Trophoblast cell (in vitro differentiated cells and primary cell): ENCODE measurements at regions not wholly inside any gene's neighbourhood (a gene's known extent, or its start where the extent isn't known, plus 50 kb on each side); places are given as distances from the start of the nearest gene placed in this dataset.
"Not testable (repeated sequence)": the region's sequence is repeated elsewhere in the genome, so short reads cannot be mapped to it uniquely, and the experiment has no call there.

Experiments used
- DNase-seq, 2 donors: peaks; one replicate each; pipeline ENCODE4 v3.0.0-alpha.2; 2016
- H2AFZ ChIP-seq: 2 replicates; pipeline ENCODE4 v1.6.1; 2013; ENCODE audit warnings: low read length, moderate library complexity, mild to moderate bottlenecking; ENCODE audit not compliant: insufficient read depth, poor library complexity
- H2AK5ac ChIP-seq: 2 replicates; pipeline ENCODE4 v1.6.1; 2013; ENCODE audit warnings: mild to moderate bottlenecking, low read length
- H2BK120ac ChIP-seq: 2 replicates; pipeline ENCODE4 v1.6.1; 2013; ENCODE audit warnings: low read length, mild to moderate bottlenecking, moderate library complexity; ENCODE audit not compliant: insufficient read depth, poor library complexity
- H2BK12ac ChIP-seq: 2 replicates; pipeline ENCODE4 v1.6.1; 2013; ENCODE audit warnings: mild to moderate bottlenecking, low read length, moderate library complexity
- H2BK5ac ChIP-seq: 2 replicates; pipeline ENCODE4 v1.6.1; 2013; ENCODE audit warnings: low read length, low read depth, moderate library complexity, mild to moderate bottlenecking; ENCODE audit not compliant: poor library complexity
- H3K14ac ChIP-seq: 2 replicates; pipeline ENCODE4 v1.6.1; 2013; ENCODE audit warnings: mild to moderate bottlenecking, low read length
- H3K18ac ChIP-seq: 2 replicates; pipeline ENCODE4 v1.6.1; 2013; ENCODE audit warnings: mild to moderate bottlenecking, low read length
- H3K23ac ChIP-seq: 2 replicates; pipeline ENCODE4 v1.6.1; 2013; ENCODE audit warnings: low read length
- H3K27ac ChIP-seq: 2 replicates; pipeline ENCODE4 v1.5.1; 2013; ENCODE audit warnings: low read depth, mild to moderate bottlenecking, inconsistent platforms, low read length, moderate library complexity
- H3K27me3 ChIP-seq: 2 replicates; pipeline ENCODE4 v1.6.1; 2013; ENCODE audit warnings: inconsistent platforms, mild to moderate bottlenecking, low read length, moderate library complexity; ENCODE audit not compliant: insufficient read depth
- H3K36me3 ChIP-seq, 2 experiments: 1 replicate in 1 of 2; 2 replicates in 1 of 2; pipeline ENCODE4 v1.6.1; 2013; ENCODE audit warnings: low read length in 2 of 2, mild to moderate bottlenecking in 2 of 2, moderate library complexity in 1 of 2; ENCODE audit not compliant: insufficient read depth in 2 of 2, control insufficient read depth in 1 of 2
- H3K4ac ChIP-seq: 2 replicates; pipeline ENCODE4 v1.6.1; 2013; ENCODE audit warnings: low read depth, mild to moderate bottlenecking, low read length, moderate library complexity
- H3K4me1 ChIP-seq, 2 experiments: 1 replicate in 1 of 2; 2 replicates in 1 of 2; pipeline ENCODE4 v1.6.1; 2013; ENCODE audit warnings: low read length in 2 of 2, mild to moderate bottlenecking in 2 of 2, moderate library complexity in 1 of 2; ENCODE audit not compliant: insufficient read depth in 2 of 2, control insufficient read depth in 1 of 2
- H3K4me2 ChIP-seq: 2 replicates; pipeline ENCODE4 v1.6.1; 2013; ENCODE audit warnings: inconsistent platforms, mild to moderate bottlenecking, low read length, moderate library complexity
- H3K4me3 ChIP-seq: 2 replicates; pipeline ENCODE4 v1.5.1; 2013; ENCODE audit warnings: mild to moderate bottlenecking, low read depth, low read length, inconsistent platforms
- H3K79me1 ChIP-seq: one replicate; pipeline ENCODE4 v1.6.1; 2013; ENCODE audit warnings: low read length
- H3K79me2 ChIP-seq: 2 replicates; pipeline ENCODE4 v1.6.1; 2013; ENCODE audit warnings: low read length, mild to moderate bottlenecking; ENCODE audit not compliant: control insufficient read depth, insufficient read depth, poor library complexity
- H3K9ac ChIP-seq: 2 replicates; pipeline ENCODE4 v1.6.1; 2013; ENCODE audit warnings: mild to moderate bottlenecking, low read length
- H3K9me3 ChIP-seq: 2 replicates; pipeline ENCODE4 v1.6.1; 2013; ENCODE audit warnings: low read depth, mild to moderate bottlenecking, control low read depth, inconsistent platforms, low read length; ENCODE audit not compliant: insufficient read depth
- H4K12ac ChIP-seq: 2 replicates; pipeline ENCODE4 v1.6.1; 2013; ENCODE audit warnings: low read depth, mild to moderate bottlenecking, low read length, moderate library complexity
- H4K8ac ChIP-seq: 2 replicates; pipeline ENCODE4 v1.6.1; 2013; ENCODE audit warnings: low read depth, mild to moderate bottlenecking, low read length, moderate library complexity
- H4K91ac ChIP-seq: one replicate; pipeline ENCODE4 v1.6.1; 2013; ENCODE audit warnings: low read depth, mild to moderate bottlenecking, low read length, moderate library complexity
- WGBS: extraction: QIAGEN DNeasy Blood & Tissue Kit; methylation state at CpG from one replicate; pipeline ENCODE4 v1.1.7; 2013; ENCODE audit warnings: missing lambda C conversion rate; ENCODE audit not compliant: insufficient read length, insufficient coverage; ENCODE audit errors: extremely low coverage; 5-methylcytosine and 5-hydroxymethylcytosine counted together

GRCh38 chr2:91508816-91509215, 2817.3 kb downstream of the RPIA start:
- not testable (repeated sequence) for H3K79me2 ChIP-seq, H4K91ac ChIP-seq, H3K36me3 ChIP-seq, H2BK5ac ChIP-seq, H3K4ac ChIP-seq, H3K18ac ChIP-seq, H3K4me3 ChIP-seq, H3K27ac ChIP-seq, H3K79me1 ChIP-seq, H3K14ac ChIP-seq, H3K23ac ChIP-seq, H4K8ac ChIP-seq, H3K9me3 ChIP-seq, H2BK120ac ChIP-seq, H3K27me3 ChIP-seq, H4K12ac ChIP-seq, H2AK5ac ChIP-seq, DNase-seq, H3K4me2 ChIP-seq, H2AFZ ChIP-seq, H3K4me1 ChIP-seq, H3K9ac ChIP-seq, H2BK12ac ChIP-seq
- WGBS: no CpG with 5 or more reads among the region's 4 CpGs

GRCh38 chr2:91509276-91509675, 2817.8 kb downstream of the RPIA start:
- not testable (repeated sequence) for H2AFZ ChIP-seq, H3K79me2 ChIP-seq, H3K4me3 ChIP-seq, H3K36me3 ChIP-seq, H3K9ac ChIP-seq, H4K12ac ChIP-seq, H3K18ac ChIP-seq, DNase-seq, H3K4ac ChIP-seq, H3K4me1 ChIP-seq, H2BK12ac ChIP-seq, H3K23ac ChIP-seq, H2AK5ac ChIP-seq, H2BK120ac ChIP-seq, H3K4me2 ChIP-seq, H2BK5ac ChIP-seq, H3K27me3 ChIP-seq, H3K14ac ChIP-seq, H3K27ac ChIP-seq, H4K8ac ChIP-seq, H4K91ac ChIP-seq, H3K79me1 ChIP-seq, H3K9me3 ChIP-seq
- WGBS: no CpG with 5 or more reads among the region's 4 CpGs

GRCh38 chr2:91511166-91511565, 2819.7 kb downstream of the RPIA start:
- H3K9me3 ChIP-seq, H3K79me2 ChIP-seq, H3K18ac ChIP-seq, H2AK5ac ChIP-seq, H4K12ac ChIP-seq, H3K4me3 ChIP-seq, H3K4me1 ChIP-seq, H4K8ac ChIP-seq, H2BK120ac ChIP-seq, H2AFZ ChIP-seq, H4K91ac ChIP-seq, H3K9ac ChIP-seq, H3K27ac ChIP-seq, H3K79me1 ChIP-seq, H3K4ac ChIP-seq, H2BK5ac ChIP-seq, H2BK12ac ChIP-seq, H3K14ac ChIP-seq, H3K27me3 ChIP-seq, H3K36me3 ChIP-seq, H3K23ac ChIP-seq, H3K4me2 ChIP-seq, DNase-seq: not testable (repeated sequence)
- no CpG with 5 or more reads among the region's 2 CpGs for WGBS

GRCh38 chr2:91515966-91516365, 2824.5 kb downstream of the RPIA start:
- not testable (repeated sequence) for H4K8ac ChIP-seq, H4K12ac ChIP-seq, H3K4ac ChIP-seq, H2BK5ac ChIP-seq, H3K18ac ChIP-seq, H3K79me2 ChIP-seq, H3K14ac ChIP-seq, H3K9ac ChIP-seq, H3K4me2 ChIP-seq, DNase-seq, H2BK120ac ChIP-seq, H2AFZ ChIP-seq, H3K27ac ChIP-seq, H3K4me3 ChIP-seq, H2AK5ac ChIP-seq, H3K23ac ChIP-seq, H3K27me3 ChIP-seq, H4K91ac ChIP-seq, H3K9me3 ChIP-seq, H2BK12ac ChIP-seq, H3K36me3 ChIP-seq, H3K79me1 ChIP-seq, H3K4me1 ChIP-seq
- no CpG with 5 or more reads among the region's 3 CpGs for WGBS
